HCT116 (cell line): ENCODE measurements at regions not wholly inside any gene's neighbourhood (a gene's known extent, or its start where the extent isn't known, plus 50 kb on each side); places are given as distances from the start of the nearest gene placed in this dataset.

Experiments
- ATAC-seq: fragments of 200-7000 bp; cut with Tn5 transposase; 2 replicates; pipeline ENCODE4 v1.9.1; 2020; ENCODE audit warnings: mild to moderate bottlenecking, moderate library complexity
- BruUV-seq: library from RNA; stranded (reverse); fragments of 400-500 nt; replicated peaks from 2 replicates; lab custom pipeline; 2021; lab: Mats Ljungman, UMichigan
- CTCF ChIA-PET: fragments of 300-600 bp; sonication (Branson Sonifier 250); formaldehyde crosslinking; loops from one replicate; lab custom pipeline; 2021; ENCODE audit warnings: antibody characterized with exemption; lab: Charles Lee
- POLR2A ChIA-PET: fragments of 300-600, 350-600 bp; sonication (Branson Sonifier 250); formaldehyde crosslinking; loops from one replicate; lab custom pipeline; 2021; ENCODE audit warnings: antibody characterized with exemption; lab: Charles Lee
- RAD21 ChIA-PET, 2 experiments: fragments of 300-600 bp; sonication (Branson Sonifier 250); formaldehyde crosslinking; loops; one replicate each; lab custom pipeline; 2023; ENCODE audit warnings: low total read pairs in 2 of 2; ENCODE audit not compliant: uncharacterized antibody in 2 of 2, unreplicated experiment in 2 of 2, low non-redundant PET in 1 of 2; lab: Charles Lee
- DNase-seq: peaks from one replicate; pipeline ENCODE4 v3.0.0-alpha.2; 2010; ENCODE audit warnings: low read depth, low spot score
- H2AFZ ChIP-seq: fragments of 200-600 bp; shearing (Covaris generic), sonication (generic); 2 replicates; pipeline ENCODE4 v1.6.1; 2017; ENCODE audit warnings: low read depth, mixed run types, mixed read lengths, antibody characterized with exemption, low read length; ENCODE audit not compliant: poor library complexity, severe bottlenecking
- H3K27ac ChIP-seq: 2 replicates; pipeline ENCODE4 v1.5.1; 2012; ENCODE audit warnings: low read depth, low read length
- H3K27me3 ChIP-seq: fragments of 200-600 bp; sonication (generic); 2 replicates; pipeline ENCODE4 v1.6.1; 2016; ENCODE audit warnings: mixed run types, low read length, mixed read lengths; ENCODE audit not compliant: insufficient read depth
- H3K36me3 ChIP-seq, 2 experiments: fragments of 200-500 bp in 1 of 2; fragments of 200-600 bp in 1 of 2; sonication (Bioruptor generic) in 1 of 2; sonication (generic) in 1 of 2; 2 replicates each; pipeline versions ENCODE4 v1.5.1 to v1.6.1; 2014 to 2016; ENCODE audit warnings: low read length in 2 of 2, inconsistent platforms in 1 of 2, mixed read lengths in 1 of 2, mixed run types in 1 of 2; ENCODE audit not compliant: insufficient read depth in 2 of 2, control insufficient read depth in 1 of 2
- H3K4me1 ChIP-seq, 2 experiments: fragments of 200-600 bp in 1 of 2; sonication (generic) in 1 of 2; 2 replicates each; pipeline versions ENCODE4 v1.5.1 to v1.6.1; 2012 to 2017; ENCODE audit warnings: low read length in 2 of 2, inconsistent platforms in 1 of 2, mild to moderate bottlenecking in 1 of 2, mixed read lengths in 1 of 2, mixed run types in 1 of 2, moderate library complexity in 1 of 2; ENCODE audit not compliant: insufficient read depth in 2 of 2, control insufficient read depth in 1 of 2
- H3K4me2 ChIP-seq: fragments of 200-600 bp; sonication (generic); 2 replicates; pipeline ENCODE4 v1.6.1; 2017; ENCODE audit warnings: mixed run types, low read length, mixed read lengths
- H3K4me3 ChIP-seq, 2 experiments: fragments of 200-600 bp in 1 of 2; sonication (generic) in 1 of 2; replicated peaks in 1 of 2; 2 replicates each; pipeline ENCODE4 v1.5.1; 2011 to 2016; ENCODE audit warnings: low read length in 2 of 2, control low read depth in 1 of 2, low read depth in 1 of 2, mild to moderate bottlenecking in 1 of 2, mixed read lengths in 1 of 2, mixed run types in 1 of 2
- H3K79me2 ChIP-seq: fragments of 200-600 bp; sonication (generic); 2 replicates; pipeline ENCODE4 v1.6.1; 2017; ENCODE audit warnings: mild to moderate bottlenecking, mixed run types, low read length, moderate library complexity, mixed read lengths; ENCODE audit not compliant: insufficient read depth
- H3K9ac ChIP-seq: fragments of 200-600 bp; sonication (generic); 2 replicates; pipeline ENCODE4 v1.6.1; 2016; ENCODE audit warnings: low read length, mixed read lengths
- H3K9me2 ChIP-seq: fragments of 200-600 bp; sonication (generic), shearing (Covaris generic); 2 replicates; pipeline ENCODE4 v1.6.1; 2017; ENCODE audit warnings: mixed run types, mild to moderate bottlenecking, moderate library complexity; ENCODE audit not compliant: insufficient read depth
- H3K9me3 ChIP-seq, 2 experiments: fragments of 200-500 bp in 1 of 2; fragments of 200-600 bp in 1 of 2; sonication (Bioruptor generic) in 1 of 2; sonication (generic) in 1 of 2; 2 replicates each; pipeline ENCODE4 v1.6.1; 2014 to 2017; ENCODE audit warnings: low read length in 2 of 2, mixed read lengths in 2 of 2, inconsistent platforms in 1 of 2, low read depth in 1 of 2, mild to moderate bottlenecking in 1 of 2, mixed run types in 1 of 2, moderate library complexity in 1 of 2; ENCODE audit not compliant: control insufficient read depth in 1 of 2, insufficient read depth in 1 of 2
- H4K20me1 ChIP-seq: fragments of 200-600 bp; sonication (generic), shearing (Covaris generic); 2 replicates; pipeline ENCODE4 v1.6.1; 2017; ENCODE audit warnings: mixed run types, mild to moderate bottlenecking, moderate library complexity; ENCODE audit not compliant: insufficient read depth
- CBX3 ChIP-seq: IDR thresholded peaks from 2 replicates; pipeline ENCODE4 v1.6.1; 2012; ENCODE audit warnings: low read depth
- FOSL1 ChIP-seq: IDR thresholded peaks from 2 replicates; pipeline ENCODE4 v1.6.1; 2012; ENCODE audit warnings: low read depth
- JUND ChIP-seq: IDR thresholded peaks from 2 replicates; pipeline ENCODE4 v1.6.1; 2012
- POLR2A ChIP-seq: IDR thresholded peaks from 2 replicates; pipeline ENCODE4 v1.7.0; 2011; ENCODE audit warnings: borderline replicate concordance; ENCODE audit not compliant: insufficient read depth, insufficient read length; ENCODE audit errors: extremely low read depth
- SRF ChIP-seq: IDR thresholded peaks from 2 replicates; pipeline ENCODE4 v1.6.1; 2012; ENCODE audit warnings: low read depth
- TCF7L2 ChIP-seq: IDR thresholded peaks from 2 replicates; pipeline ENCODE4 v1.7.0; 2011; ENCODE audit warnings: borderline replicate concordance, inconsistent platforms; ENCODE audit not compliant: insufficient read depth, insufficient read length; ENCODE audit errors: extremely low read depth
- ZFX ChIP-seq: fragments of 450-650 bp; IDR thresholded peaks from 2 replicates; pipeline ENCODE4 v1.6.1; 2017
- intact Hi-C: fragments of 100-400 bp; cut with micrococcal nuclease; formaldehyde crosslinking; loops from 2 replicates; pipeline ENCODE4 v1.10.0; 2022
- TF ChIP-seq, protein P1 (sequence below): IDR thresholded peaks from 2 replicates; pipeline ENCODE4 v1.6.1; 2011; ENCODE audit warnings: mild to moderate bottlenecking, low read length, moderate library complexity; ENCODE audit not compliant: insufficient replicate concordance; ENCODE audit errors: extremely low read depth
- TF ChIP-seq, protein P2 (sequence below), 3 experiments: fragments of 200-600 bp in 1 of 3; sonication (generic) in 1 of 3; IDR thresholded peaks in 2 of 3; conservative IDR thresholded peaks in 1 of 3; 2 replicates each; pipeline ENCODE4 v1.5.1; 2012 to 2017; ENCODE audit warnings: low read depth in 2 of 3, low read length in 2 of 3, antibody characterized with exemption in 1 of 3, borderline replicate concordance in 1 of 3, control low read depth in 1 of 3, mild to moderate bottlenecking in 1 of 3, mixed read lengths in 1 of 3, mixed run types in 1 of 3, moderate library complexity in 1 of 3; ENCODE audit not compliant: insufficient read depth in 1 of 3

DNA sequence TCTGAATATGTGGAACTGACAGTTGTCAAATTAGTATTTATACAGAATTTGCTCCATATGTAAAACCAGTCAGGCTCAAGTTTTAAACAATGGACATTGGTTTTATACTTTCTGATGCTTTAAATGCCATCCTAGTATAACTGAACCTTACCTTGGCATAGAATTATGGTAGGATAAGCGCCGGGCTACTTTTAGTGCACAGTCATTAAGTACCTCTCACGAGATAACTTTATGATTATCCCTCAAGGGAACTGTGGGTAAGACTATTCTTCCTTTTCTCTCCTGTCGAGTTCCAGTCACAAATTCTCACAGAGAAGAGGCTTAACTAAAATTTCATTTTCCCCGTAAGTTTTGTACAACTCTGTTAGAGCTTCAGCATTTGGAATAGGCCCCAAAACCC lies 110.6 kb upstream of the PTPRK start:
- RAD21 ChIA-PET = no interaction called here
- no peak for TF ChIP-seq TCF7L2
- TF ChIP-seq, protein P1, sequence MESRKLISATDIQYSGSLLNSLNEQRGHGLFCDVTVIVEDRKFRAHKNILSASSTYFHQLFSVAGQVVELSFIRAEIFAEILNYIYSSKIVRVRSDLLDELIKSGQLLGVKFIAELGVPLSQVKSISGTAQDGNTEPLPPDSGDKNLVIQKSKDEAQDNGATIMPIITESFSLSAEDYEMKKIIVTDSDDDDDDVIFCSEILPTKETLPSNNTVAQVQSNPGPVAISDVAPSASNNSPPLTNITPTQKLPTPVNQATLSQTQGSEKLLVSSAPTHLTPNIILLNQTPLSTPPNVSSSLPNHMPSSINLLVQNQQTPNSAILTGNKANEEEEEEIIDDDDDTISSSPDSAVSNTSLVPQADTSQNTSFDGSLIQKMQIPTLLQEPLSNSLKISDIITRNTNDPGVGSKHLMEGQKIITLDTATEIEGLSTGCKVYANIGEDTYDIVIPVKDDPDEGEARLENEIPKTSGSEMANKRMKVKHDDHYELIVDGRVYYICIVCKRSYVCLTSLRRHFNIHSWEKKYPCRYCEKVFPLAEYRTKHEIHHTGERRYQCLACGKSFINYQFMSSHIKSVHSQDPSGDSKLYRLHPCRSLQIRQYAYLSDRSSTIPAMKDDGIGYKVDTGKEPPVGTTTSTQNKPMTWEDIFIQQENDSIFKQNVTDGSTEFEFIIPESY = no peak
- TF ChIP-seq ZFX = no peak
- TF ChIP-seq, protein P2, sequence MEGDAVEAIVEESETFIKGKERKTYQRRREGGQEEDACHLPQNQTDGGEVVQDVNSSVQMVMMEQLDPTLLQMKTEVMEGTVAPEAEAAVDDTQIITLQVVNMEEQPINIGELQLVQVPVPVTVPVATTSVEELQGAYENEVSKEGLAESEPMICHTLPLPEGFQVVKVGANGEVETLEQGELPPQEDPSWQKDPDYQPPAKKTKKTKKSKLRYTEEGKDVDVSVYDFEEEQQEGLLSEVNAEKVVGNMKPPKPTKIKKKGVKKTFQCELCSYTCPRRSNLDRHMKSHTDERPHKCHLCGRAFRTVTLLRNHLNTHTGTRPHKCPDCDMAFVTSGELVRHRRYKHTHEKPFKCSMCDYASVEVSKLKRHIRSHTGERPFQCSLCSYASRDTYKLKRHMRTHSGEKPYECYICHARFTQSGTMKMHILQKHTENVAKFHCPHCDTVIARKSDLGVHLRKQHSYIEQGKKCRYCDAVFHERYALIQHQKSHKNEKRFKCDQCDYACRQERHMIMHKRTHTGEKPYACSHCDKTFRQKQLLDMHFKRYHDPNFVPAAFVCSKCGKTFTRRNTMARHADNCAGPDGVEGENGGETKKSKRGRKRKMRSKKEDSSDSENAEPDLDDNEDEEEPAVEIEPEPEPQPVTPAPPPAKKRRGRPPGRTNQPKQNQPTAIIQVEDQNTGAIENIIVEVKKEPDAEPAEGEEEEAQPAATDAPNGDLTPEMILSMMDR (IDR thresholded peaks at IDR 0.05 in 2 of 3, conservative IDR thresholded peaks at IDR 0.05 in 1 of 3; ENCODE audit: borderline replicate concordance in 1 of 3, insufficient read depth in 1 of 3, low read depth in 2 of 3, low read length in 2 of 3) = no peak
- TF ChIP-seq FOSL1 = no peak
- no peak for TF ChIP-seq SRF
- TF ChIP-seq POLR2A = no peak
- TF ChIP-seq CBX3 = no peak
- no peak for TF ChIP-seq JUND
- Histone ChIP-seq H3K27ac (no peak overlapping the region), H3K79me2 (no peaks in the 10 kb centered on the region), H3K4me3 (no peak overlapping the region), H4K20me1 (no peaks in the 10 kb centered on the region), H3K27me3 (no peaks in the 10 kb centered on the region), H3K9me2 (no peaks in the 10 kb centered on the region), H3K4me1 (no peaks in the 10 kb centered on the region), H3K9me3 (no peaks in the 10 kb centered on the region), H3K4me2 (no peak overlapping the region), H2AFZ (no peak overlapping the region), H3K9ac (no peak overlapping the region), H3K36me3 (no peaks in the 10 kb centered on the region)
- DNase-seq (no peak), ATAC-seq (no peak)
- CTCF ChIA-PET = no interaction called here
- POLR2A ChIA-PET = no interaction called here
- intact Hi-C loops = no loop called here
- BruUV-seq = no TSS peak
